Endothelial cell of umbilical vein (primary cell): ENCODE measurements at regions not wholly inside any gene's neighbourhood (a gene's known extent, or its start where the extent isn't known, plus 50 kb on each side); places are given as distances from the start of the nearest gene placed in this dataset.

Source experiments
- CTCF ChIP-seq, 2 donors: IDR thresholded peaks; 1 replicate in 1 of 2; 2 replicates in 1 of 2; pipeline ENCODE4 v1.5.1; 2011; ENCODE audit warnings: low read length in 2 of 2, mild to moderate bottlenecking in 2 of 2, moderate library complexity in 2 of 2, control low read depth in 1 of 2, inconsistent platforms in 1 of 2, low read depth in 1 of 2; ENCODE audit not compliant: insufficient read depth in 1 of 2; ENCODE audit errors: extremely low read depth in 1 of 2
- POLR2A ChIP-seq: IDR thresholded peaks from 2 replicates; pipeline ENCODE4 v1.6.1; 2012; ENCODE audit warnings: low read depth, mild to moderate bottlenecking, control low read depth, low read length
- POLR2AphosphoS5 ChIP-seq: IDR thresholded peaks from 2 replicates; pipeline ENCODE4 v1.6.1; 2012; ENCODE audit warnings: low read depth, mild to moderate bottlenecking, control low read depth, low read length, moderate library complexity; ENCODE audit not compliant: insufficient read depth

GRCh38 chr12:70043490-70044138, 199.6 kb upstream of the CNOT2 start:
- no peak for TF ChIP-seq CTCF (IDR thresholded peaks at IDR 0.05; ENCODE audit: extremely low read depth in 1 of 2, insufficient read depth in 1 of 2, low read depth in 1 of 2, low read length in 2 of 2)
- TF ChIP-seq POLR2A = no peak
- no peak for TF ChIP-seq POLR2AphosphoS5
